Occipital lobe (tissue), 1 donor: ENCODE measurements at regions not wholly inside any gene's neighbourhood (a gene's known extent, or its start where the extent isn't known, plus 50 kb on each side); places are given as distances from the start of the nearest gene placed in this dataset.
"Not testable (repeated sequence)": the region's sequence is repeated elsewhere in the genome, so short reads cannot be mapped to it uniquely, and the experiment has no call there.

Source experiments
- DNase-seq: peaks from one replicate; lab custom pipeline; 2025; lab: John Stamatoyannopoulos, UW

- no peak for DNase-seq
These were observed 634.8 kb upstream of the CITED2 start for GRCh38 chr6:140009286-140009685.

- DNase-seq = no peak
These were observed 633.1 kb upstream of the CITED2 start for GRCh38 chr6:140007525-140007924.

- no peak for DNase-seq
These were observed 628.8 kb upstream of the CITED2 start for GRCh38 chr6:140003217-140003616.

- no peak for DNase-seq
These were observed 628.1 kb upstream of the CITED2 start for GRCh38 chr6:140002396-140003022.

- no peak for DNase-seq
These were observed 627.4 kb upstream of the CITED2 start for GRCh38 chr6:140001821-140002341.

GRCh38 chr6:140001005-140001404 is 626.6 kb upstream of the CITED2 start:
- no peak for DNase-seq

GRCh38 chr6:139999661-140000060 is 625.2 kb upstream of the CITED2 start:
- DNase-seq = not testable (repeated sequence)

GRCh38 chr6:139998478-139998877 is 624.0 kb upstream of the CITED2 start:
- not testable (repeated sequence) for DNase-seq

GRCh38 chr6:139996253-139996834 is 621.9 kb upstream of the CITED2 start:
- no peak for DNase-seq

- DNase-seq = no peak
These were observed 620.5 kb upstream of the CITED2 start for GRCh38 chr6:139994998-139995397.

GRCh38 chr6:139990856-139991465 is 616.5 kb upstream of the CITED2 start:
- no peak for DNase-seq

GRCh38 chr6:139990026-139990686 is 615.7 kb upstream of the CITED2 start:
- no peak for DNase-seq

- no peak for DNase-seq
These were observed 614.2 kb upstream of the CITED2 start for GRCh38 chr6:139988685-139989084.

- no peak for DNase-seq
These were observed 612.6 kb upstream of the CITED2 start for GRCh38 chr6:139987091-139987490.

- DNase-seq = no peak
These were observed 610.9 kb upstream of the CITED2 start for GRCh38 chr6:139985236-139985815.

GRCh38 chr6:139984317-139984716 is 609.9 kb upstream of the CITED2 start:
- no peak for DNase-seq

- no peak for DNase-seq
These were observed 609.3 kb upstream of the CITED2 start for GRCh38 chr6:139983555-139984276.

- DNase-seq = no peak
These were observed 608.3 kb upstream of the CITED2 start for GRCh38 chr6:139982652-139983295.

- no peak for DNase-seq
These were observed 607.7 kb upstream of the CITED2 start for GRCh38 chr6:139982195-139982594.

GRCh38 chr6:139981768-139982181 is 607.3 kb upstream of the CITED2 start:
- no peak for DNase-seq
